ENCODE measurements at regions not wholly inside any gene's neighbourhood (a gene's known extent, or its start where the extent isn't known, plus 50 kb on each side); places are given as distances from the start of the nearest gene placed in this dataset.
"Not testable (repeated sequence)": the region's sequence is repeated elsewhere in the genome, so short reads cannot be mapped to it uniquely, and the experiment has no call there.

GRCh38 chr21:33993286-33994231 lies 78.0 kb upstream of the ATP5PO start:
- DNase-seq (ENCODE audit: low read depth), result no peak

GRCh38 chr21:33992412-33992811 lies 76.8 kb upstream of the ATP5PO start:
- DNase-seq (ENCODE audit: low read depth), result not testable (repeated sequence)

GRCh38 chr21:33991133-33991532 lies 75.5 kb upstream of the ATP5PO start:
- no peak for DNase-seq (ENCODE audit: low read depth)

- no peak for DNase-seq (ENCODE audit: low read depth)
Measured at GRCh38 chr21:33989440-33989839, 73.8 kb upstream of the ATP5PO start.

- DNase-seq (ENCODE audit: low read depth), result no peak
Measured at GRCh38 chr21:33988237-33989017, 72.8 kb upstream of the ATP5PO start.

GRCh38 chr21:33987461-33987860 lies 71.9 kb upstream of the ATP5PO start:
- no peak for DNase-seq (ENCODE audit: low read depth)

- no peak for DNase-seq (ENCODE audit: low read depth)
Measured at GRCh38 chr21:33985117-33986050, 69.8 kb upstream of the ATP5PO start.

GRCh38 chr21:33984021-33984481 lies 68.4 kb upstream of the ATP5PO start:
- DNase-seq (ENCODE audit: low read depth), result no peak

GRCh38 chr21:33981391-33982101 lies 65.9 kb upstream of the ATP5PO start:
- no peak for DNase-seq (ENCODE audit: low read depth)

- no peak for DNase-seq (ENCODE audit: low read depth)
Measured at GRCh38 chr21:33980276-33980916, 64.8 kb upstream of the ATP5PO start.

- DNase-seq (ENCODE audit: low read depth), result no peak
Measured at GRCh38 chr21:33978585-33978984, 63.0 kb upstream of the ATP5PO start.

GRCh38 chr21:33977721-33978369 lies 62.2 kb upstream of the ATP5PO start:
- DNase-seq (ENCODE audit: low read depth), result no peak

GRCh38 chr21:33977017-33977720 lies 61.6 kb upstream of the ATP5PO start:
- DNase-seq (ENCODE audit: low read depth), result no peak

- DNase-seq (ENCODE audit: low read depth), result peak; percentile 15
Measured at GRCh38 chr21:33976082-33977016, 60.7 kb upstream of the ATP5PO start.

- DNase-seq (ENCODE audit: low read depth), result peak; percentile 36
Measured at GRCh38 chr21:33975548-33976081, 60.0 kb upstream of the ATP5PO start.

- DNase-seq (ENCODE audit: low read depth), result no peak
Measured at GRCh38 chr21:33974513-33975468, 59.2 kb upstream of the ATP5PO start.

- no peak for DNase-seq (ENCODE audit: low read depth)
Measured at GRCh38 chr21:33973268-33973667, 57.7 kb upstream of the ATP5PO start.
